Esophagus mucosa (tissue), 1 donor: ENCODE measurements at regions not wholly inside any gene's neighbourhood (a gene's known extent, or its start where the extent isn't known, plus 50 kb on each side); places are given as distances from the start of the nearest gene placed in this dataset.
"Not testable (repeated sequence)": the region's sequence is repeated elsewhere in the genome, so short reads cannot be mapped to it uniquely, and the experiment has no call there.

Experiments used
- ATAC-seq: fragments of 200-7000 bp; cut with Tn5 transposase; one replicate; pipeline ENCODE4 v1.9.1; 2020
- donor health status: DM: yes; HTN: yes; CAD: no.

- ATAC-seq = no peak
Measured at GRCh38 chr10:52368725-52369124, 54.6 kb downstream of the DKK1 start.

DNA sequence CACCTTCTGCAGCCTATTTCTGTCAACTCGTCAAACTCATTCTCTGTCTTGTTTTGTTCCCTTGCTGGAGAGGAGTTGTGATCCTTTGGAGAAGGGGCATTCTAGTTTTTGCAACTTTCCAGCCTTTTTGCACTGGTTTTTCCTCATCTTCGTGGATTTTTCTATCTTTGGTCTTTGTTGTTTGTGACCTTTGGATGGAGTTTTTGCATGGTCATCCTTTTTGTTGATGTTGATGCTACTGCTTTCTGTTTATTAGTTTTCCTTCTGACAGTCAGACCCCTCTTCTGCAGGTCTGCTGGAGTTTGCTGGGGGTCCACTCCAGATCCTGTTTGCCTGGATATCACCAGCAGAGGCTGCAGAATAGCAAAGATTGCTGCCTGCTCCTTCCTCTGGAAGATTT lies 60.1 kb downstream of the DKK1 start:
- ATAC-seq = not testable (repeated sequence)

DNA sequence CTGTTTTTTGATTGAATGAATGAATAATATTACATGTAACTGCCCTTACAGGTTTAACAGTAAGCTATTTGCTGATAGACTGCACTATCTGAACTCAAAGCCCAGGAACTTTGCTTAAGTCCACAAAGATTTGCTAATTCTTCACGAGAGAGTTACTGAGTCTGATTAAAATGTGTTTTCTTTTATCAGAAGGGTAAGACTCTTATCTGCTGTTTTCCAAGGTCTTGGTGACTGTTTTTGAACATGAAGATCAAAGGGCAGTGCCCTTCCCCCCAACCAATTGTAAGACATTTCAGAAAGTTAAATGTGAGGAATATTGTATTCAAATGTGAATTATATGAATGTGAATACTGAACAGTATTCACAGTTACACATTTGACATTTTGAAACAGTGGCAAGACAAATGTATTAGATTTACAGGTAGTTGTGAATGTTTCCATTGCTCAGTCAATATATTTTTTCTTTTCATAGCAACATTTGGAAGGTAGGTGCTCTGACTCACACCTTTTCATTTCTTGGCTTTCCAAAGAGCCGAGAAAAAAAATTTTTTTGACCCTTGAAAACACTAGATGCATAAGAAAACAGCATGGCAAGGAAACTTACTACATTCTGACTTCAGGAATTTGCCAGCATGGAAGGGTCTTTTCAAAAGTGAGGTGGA lies 62.7 kb downstream of the DKK1 start:
- ATAC-seq = no peak

GRCh38 chr10:52378124-52378523 lies 64.0 kb downstream of the DKK1 start:
- ATAC-seq = no peak

DNA sequence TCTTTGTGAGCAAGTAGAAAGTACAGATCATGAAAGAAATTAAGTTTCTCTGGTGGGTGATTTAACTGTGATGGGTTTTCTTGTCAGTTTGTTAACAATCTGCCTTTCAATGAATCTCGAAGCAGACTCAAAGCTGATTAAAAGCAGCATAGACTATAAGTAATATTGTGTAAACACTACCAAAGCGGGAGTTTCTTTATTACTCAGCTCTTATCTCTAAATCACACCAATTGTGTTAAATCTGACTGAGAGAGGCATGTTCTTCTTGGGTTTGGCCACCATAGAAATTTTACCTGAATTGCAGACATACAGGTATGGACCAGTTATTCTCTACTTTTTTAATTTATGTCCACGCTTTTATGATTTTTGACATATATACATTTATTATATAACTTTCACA lies 65.2 kb downstream of the DKK1 start:
- no peak for ATAC-seq

DNA sequence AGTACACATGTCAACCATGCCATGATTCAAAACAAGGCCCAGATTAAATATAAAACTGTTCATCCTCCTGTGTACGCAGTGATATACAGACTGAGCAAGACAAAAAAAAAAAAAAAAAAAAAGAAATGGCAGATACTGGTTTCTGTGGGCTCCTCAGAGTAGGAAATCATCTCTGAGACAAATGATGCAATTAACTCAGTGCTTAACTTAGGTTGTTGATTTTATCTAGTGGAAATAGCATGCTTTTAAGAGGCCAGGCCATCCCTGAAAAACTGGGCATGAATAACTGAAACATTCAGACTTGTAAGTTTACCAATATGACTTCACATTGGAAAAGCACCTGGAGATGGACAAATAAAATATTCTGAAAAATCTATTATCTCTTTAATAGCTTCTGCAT lies 69.0 kb downstream of the DKK1 start:
- ATAC-seq = no peak

- peak; percentile 91 for ATAC-seq
Measured at GRCh38 chr10:52387744-52388143, 73.7 kb downstream of the DKK1 start.

GRCh38 chr10:52390388-52390787 lies 76.3 kb downstream of the DKK1 start:
- ATAC-seq = no peak

DNA sequence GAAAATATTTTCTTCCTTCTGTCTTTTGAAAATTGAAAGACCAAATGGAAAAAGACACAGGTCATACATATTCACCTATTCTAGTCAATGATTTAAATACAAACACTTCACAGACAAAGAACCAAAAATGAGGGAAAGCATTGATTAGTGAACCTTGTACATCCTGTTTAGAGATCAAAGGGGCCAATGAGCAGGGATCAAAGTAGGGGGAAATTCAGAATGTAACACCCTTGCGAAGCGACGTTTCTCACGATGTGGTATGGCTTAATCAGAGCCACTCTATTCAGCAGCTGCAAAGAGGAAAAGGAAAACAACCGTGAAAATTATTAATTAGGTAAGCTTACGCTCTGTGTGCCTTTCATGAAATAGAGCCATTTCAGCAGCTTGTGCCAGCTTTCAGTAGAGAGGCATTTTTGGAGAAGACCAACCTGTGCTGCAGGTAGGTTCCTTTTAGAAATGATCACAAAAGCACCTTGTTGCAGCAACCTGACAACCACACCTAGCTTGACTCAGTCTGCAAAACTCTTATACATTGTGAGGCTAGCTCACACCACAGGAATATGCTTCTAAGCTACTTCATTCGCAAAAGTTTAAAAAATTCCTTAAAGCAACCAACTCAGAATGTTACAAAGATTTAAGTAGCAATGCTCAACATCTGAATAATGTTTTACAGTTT lies 78.0 kb downstream of the DKK1 start:
- ATAC-seq = peak; percentile 93

DNA sequence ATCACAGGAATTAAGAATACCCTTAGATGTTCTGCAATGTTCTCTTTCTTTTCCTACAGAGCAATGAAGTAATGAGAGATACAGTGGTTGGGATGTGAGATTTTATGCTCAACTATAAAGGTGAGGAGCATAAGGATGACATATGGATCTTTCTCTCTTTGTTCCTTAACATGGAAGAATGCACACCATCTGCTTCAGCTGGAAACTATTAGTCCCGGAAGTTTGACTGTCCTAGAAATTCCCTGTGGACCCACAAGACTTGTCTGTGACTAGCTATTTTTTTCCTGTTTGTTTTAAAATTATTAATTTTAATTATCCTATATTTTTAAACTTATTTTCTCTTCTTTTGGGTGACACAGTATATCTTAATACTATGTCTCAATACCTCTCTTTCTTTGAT lies 80.2 kb downstream of the DKK1 start:
- ATAC-seq = no peak

DNA sequence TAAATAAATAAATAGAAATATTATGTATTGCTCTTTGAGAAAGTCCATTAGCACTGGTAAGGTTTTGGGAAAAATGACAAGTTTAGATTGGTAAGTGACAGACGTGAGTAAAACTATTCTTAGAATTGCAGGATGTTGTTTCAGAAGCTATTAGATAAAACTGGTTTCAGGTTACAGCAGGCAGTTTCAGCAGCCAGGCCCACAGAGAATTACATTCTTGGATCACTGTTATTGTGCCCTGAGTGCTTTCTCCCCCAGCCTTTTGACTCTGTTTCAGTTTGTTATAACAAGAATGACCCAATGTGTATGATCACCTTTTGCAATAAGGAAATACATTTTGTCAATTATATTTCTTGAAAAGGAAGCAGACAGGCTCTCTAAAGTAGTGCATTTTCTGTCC lies 86.5 kb downstream of the DKK1 start:
- ATAC-seq = no peak

DNA sequence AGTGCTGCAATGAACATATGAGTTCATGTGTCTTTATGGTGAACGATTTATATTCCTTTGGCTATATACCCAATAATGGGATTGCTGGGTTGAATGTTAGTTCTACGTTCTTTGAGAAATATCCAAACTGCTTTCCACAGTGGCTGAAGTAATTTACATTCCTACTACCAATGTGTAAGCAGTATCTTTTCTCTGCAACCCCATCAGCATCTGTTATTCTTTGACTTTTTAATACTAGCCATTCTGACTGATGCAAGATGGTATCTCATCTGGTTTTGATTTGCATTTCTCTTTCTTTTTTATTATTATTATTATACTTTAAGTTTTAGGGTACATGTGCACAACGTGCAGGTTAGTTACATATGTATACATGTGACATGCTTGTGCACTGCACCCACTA lies 89.7 kb downstream of the DKK1 start:
- not testable (repeated sequence) for ATAC-seq

- no peak for ATAC-seq
Measured at GRCh38 chr10:52409195-52409594, 95.1 kb downstream of the DKK1 start.

GRCh38 chr10:52409928-52410327 lies 95.8 kb downstream of the DKK1 start:
- no peak for ATAC-seq

- no peak for ATAC-seq
Measured at GRCh38 chr10:52410916-52411315, 96.8 kb downstream of the DKK1 start.

- no peak for ATAC-seq
Measured at GRCh38 chr10:52419281-52419680, 105.2 kb downstream of the DKK1 start.

DNA sequence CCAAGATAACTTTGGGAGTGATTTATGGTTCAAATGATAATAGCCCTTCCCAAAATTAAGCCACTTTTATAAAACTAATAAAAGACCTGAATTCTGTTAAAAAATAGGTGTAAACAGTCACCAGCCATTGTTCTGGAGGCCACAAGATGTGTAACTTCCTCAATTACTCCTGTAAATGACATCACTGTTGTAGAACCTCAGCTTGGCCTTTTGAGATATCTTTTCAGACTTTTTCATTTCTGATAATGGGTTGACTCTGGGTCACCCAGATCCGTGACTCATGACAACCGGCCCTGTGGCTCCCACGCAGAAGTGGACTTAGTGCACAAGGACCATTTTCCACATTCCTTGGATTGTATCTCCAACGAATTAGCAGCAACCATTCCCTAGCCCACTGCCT lies 106.6 kb downstream of the DKK1 start:
- ATAC-seq = no peak

DNA sequence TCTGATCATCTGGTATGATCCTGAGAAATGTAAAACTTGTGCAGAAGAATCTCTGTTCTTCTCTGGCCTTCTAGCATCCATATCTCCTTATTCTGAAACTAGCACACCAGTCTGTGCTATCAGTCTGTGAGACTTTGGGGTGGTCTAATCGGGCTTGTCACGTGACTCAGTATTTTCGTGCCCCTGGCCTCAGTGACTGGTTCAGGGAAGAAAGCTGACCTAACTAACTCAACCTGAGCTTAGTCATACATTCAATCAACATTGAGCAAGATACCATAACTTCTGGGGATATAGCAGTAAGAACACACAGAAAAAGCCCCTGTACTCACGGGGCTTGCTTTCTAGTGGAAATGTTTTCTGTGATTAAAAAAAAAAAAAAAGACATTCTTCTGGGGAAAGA lies 109.3 kb downstream of the DKK1 start:
- ATAC-seq = no peak

DNA sequence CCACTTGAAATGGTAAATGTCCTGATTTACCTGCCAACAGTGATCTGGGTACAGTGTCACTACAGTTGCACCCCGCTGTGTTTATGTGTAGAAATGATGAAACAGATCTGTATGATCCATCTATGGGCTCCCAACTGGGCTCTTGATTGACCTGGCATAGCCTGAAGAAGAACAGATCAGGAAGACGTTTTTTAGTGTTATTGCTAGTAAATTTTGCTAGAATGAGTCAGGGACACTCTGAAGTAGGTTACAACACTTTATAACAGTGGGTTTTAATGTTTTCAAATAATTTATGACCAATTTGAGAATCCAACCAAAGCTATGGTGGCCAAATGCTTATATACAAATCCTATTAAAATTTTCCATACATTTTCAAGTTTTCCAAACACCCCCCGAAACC lies 110.3 kb downstream of the DKK1 start:
- ATAC-seq = no peak

DNA sequence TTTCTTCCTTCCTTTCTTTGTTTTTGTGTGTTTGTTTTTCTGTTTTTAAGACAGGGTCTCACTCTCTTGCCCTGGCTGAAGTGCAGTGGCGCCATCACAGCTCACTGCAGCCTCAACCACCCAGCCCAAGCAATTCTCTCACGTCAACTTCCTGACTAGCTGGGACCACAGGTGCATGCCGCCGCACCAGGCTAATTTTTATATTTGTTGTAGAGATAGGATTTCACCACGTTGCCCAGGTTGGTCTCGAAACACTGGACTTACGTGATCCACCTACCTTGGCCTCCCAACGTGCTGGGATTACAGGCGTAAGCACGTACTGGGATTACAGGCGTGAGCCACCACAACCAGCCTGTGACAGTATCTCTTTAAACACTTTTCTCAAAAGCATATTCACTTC lies 120.7 kb downstream of the DKK1 start:
- no peak for ATAC-seq

DNA sequence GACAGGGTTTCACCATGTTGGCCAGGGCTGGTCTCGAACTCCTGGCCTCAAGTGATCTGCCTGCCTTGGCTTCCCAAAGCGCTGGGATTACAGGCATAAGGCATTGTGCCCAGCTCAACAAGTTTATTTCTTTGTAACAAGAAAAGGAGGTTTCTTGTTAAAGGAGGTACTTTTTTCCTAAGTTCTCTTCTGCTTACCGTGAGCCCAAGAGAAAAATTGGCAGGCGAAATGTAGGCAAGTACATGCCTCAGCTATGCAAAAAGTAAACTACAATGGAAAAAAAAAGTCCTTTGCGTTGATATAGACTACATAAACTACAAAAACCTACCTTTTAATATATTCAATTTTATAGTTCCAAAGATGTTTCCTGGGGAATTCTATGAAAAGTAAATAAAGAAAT lies 122.6 kb downstream of the DKK1 start:
- ATAC-seq = no peak

DNA sequence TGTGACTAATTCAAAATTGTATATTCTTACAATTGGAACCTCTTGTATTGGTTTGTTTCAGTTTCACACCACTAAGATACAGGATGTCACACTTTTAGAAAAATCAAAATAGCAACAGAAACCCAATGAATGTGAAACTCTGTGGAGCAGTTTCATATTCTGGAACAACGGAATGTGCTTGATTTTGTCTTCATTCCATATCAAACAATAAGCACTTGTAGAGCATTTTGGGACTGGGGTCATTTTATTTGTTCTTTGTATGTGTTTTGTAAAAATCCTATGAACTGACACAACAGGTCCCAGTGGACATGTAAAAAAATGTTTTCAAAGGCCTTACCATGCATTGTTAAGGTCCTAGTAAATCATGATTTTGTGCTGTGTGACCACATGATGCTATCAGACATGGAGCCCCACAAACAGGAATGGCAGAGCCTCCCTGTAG lies 123.1 kb downstream of the DKK1 start:
- ATAC-seq = no peak

DNA sequence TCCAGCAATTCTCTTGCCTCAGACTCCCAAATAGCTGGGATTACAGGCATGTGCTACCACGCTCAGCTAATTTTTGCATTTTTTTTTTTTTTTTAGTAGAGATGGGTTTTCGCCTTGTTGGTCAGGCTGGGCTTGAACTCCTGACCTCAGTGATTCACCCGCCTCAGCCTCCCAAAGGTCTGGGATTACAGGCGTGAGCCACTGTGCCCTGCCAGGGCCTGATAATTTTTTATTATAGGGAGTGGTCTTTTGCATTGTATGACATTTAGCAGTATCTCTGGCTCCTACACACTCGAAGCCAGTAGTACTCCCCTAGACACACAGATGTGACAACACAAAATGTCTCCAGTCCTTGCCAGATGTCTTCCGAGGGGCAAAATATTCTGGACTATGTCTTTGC lies 124.0 kb downstream of the DKK1 start:
- no peak for ATAC-seq

DNA sequence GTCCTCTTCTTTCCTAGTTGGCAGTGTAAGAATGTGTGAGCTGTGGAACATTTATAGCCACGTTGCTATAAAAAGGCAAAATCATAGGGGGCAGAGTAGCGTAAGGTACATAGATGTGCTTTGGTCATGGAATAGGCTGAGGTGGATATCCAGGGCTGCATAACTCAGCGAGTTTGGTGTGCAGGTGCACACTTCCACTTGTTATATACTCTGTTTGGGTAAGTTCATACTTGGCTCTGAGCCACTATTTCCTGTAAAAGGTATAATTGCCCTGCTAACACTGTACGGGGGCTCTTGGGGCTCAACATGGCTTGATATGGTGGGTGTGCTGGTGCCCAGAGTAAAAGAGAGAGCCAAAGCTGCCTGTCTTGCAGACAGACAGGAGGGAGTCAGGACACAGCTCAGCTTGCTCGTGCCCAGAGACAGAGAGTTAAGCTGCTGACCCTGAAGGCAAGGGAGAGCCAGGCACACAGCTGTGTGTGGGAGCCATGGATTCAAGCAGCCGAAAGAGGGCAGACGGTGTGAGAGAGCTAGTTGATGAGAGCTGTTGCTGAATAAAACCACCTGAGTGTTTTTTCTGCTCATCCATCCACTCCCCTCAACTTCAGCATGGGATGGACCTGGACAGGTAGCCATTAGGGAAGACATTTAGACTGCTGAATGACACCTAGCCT lies 126.7 kb downstream of the DKK1 start:
- ATAC-seq = no peak
